ENCODE measurements at regions not wholly inside any gene's neighbourhood (a gene's known extent, or its start where the extent isn't known, plus 50 kb on each side); places are given as distances from the start of the nearest gene placed in this dataset.

DNA sequence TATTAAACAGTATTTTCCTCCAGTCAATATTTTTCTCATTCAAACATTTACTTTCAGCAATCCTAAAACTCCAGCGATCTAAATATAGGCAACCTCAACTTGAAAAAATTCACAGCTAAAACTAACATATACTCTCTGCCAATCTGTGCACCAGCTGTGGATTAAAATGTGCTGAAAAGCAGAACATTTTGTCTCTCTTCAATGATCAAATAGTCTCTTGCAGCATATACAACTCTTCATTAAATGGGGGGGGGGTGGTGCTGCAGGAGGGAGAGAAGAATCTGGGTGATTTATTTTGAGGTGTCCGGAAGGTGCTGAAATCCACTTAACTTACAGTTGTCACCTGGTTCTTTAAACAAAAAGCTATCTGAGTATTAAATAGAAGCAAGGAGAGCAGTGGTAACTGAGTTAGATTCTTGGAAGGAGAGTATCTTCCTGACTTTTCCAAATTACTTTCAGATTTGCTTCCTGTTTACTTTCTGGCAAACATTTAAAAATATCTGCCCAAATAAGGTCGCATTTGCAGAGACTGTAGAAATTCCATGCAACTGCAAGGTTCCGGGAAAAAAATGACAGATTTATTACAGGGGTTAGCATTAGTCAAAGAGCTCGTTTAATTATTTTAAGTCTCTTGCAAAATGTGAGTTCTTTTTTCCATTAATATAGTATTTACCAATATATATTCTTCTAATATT is 904.7 kb upstream of the ACVR2A start:
- DNase-seq = no peak

DNA sequence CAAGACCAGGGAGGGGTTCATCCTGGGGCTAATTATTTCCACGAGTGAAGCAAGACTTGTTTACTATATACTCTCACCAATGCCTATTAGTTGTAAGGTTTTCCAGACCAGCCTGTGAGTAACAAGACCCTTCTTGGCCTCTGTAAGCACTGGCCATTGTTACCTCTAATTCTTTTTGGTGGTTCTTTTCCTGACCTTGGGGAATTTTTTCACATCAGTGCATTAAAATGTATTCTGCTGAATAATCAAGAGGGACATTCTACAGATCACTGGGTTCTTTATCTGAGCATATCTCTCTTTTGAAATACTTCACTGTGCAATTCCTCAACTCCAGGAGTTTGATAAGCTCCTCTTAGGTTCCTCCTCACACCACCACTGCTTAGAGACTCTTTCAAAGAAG is 909.9 kb upstream of the ACVR2A start:
- DNase-seq = no peak

DNA sequence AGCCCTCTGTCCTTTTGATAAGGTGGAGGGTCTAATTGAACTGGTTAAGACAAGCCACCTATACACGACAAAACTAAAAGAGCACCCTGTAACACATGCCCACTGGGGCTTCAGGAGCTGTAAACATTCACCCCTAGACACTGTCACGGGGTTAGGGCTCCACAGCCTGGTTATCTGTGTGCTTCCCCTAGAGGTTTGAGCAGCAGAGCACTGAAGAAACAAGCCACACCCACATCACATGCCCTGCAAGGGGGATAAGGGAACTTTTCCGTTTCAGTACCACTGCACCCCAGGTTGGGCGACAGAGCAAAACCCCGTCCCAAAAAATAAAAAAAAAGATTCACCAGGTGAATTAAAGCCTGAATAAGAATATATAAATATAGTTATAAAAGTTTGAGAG is 913.7 kb upstream of the ACVR2A start:
- no peak for DNase-seq

DNA sequence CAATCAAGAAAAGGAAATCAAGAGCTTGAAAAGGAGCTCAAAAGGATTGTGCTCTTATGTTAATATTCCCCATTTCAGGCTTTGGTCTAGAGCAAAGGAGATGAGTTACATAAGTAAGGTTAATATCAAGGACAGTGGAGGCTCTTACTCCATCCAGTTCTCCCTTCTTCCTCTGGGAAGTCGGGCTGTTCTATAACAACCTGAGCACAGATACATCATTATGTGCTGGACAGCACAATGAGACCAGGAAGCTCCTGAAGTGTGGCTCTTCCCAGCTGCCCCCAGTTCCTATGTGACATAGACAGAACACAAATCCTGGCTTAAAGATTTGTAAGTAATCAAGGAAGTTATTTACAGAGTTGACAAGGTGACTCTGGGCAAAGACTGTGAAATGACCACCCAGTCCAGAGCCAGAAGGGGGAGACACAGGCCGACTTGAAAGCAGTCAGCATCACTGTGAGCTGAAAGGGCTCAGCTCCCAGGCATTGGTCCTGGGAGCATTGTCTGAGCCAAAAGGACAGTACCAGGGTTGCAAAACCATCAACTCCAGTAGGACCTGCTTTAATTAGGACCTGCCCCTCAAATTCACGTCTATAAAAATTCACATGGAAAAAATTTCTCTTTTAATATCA is 917.6 kb upstream of the ACVR2A start:
- DNase-seq = peak; percentile 64

DNA sequence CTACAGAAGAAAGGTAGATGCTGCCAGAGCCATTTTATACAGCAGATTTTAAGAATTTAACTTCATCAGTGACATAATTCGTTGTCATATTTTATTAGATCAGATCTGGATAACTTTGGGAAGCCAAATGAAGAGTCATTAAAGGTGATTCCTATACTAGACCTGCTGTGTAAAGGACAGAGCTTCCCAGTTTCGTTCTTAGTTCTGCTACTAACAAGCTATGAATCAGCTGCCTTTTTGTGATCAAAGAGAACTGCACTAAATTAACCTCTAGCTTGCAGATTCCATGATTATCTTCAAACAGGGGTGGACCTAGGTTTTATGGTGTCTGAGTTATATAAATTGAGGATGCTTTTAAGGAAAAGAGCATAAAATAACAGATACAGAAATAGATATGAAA is 926.5 kb upstream of the ACVR2A start:
- DNase-seq = no peak

DNA sequence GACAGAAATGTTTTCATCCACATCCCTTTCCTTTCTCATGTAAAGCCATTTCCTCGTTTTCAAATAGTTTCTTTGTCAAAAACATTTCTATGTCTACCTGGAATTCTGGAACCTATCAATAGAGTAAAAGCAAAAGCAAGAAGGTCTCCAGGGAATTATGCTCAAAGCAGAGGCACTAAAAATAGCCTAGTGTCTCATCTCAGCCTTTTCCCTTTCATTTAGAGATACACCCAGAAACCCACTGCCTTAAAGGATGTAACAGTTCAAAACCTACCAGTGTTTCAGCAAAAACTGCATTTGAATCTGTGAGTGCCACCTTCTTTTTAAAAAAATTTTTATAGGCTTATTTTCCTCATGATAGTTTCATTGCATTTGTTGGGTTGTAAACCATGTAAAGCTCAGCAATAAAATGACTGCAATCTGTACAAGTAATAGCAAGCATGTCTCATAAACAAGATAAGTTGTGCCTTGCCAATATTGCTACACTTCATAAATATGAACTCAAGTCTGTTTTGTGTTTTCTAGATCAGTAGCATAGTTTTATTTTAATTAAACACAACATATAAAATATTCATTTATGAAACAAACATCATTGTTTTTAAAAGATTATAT is 927.3 kb upstream of the ACVR2A start:
- DNase-seq = no peak

DNA sequence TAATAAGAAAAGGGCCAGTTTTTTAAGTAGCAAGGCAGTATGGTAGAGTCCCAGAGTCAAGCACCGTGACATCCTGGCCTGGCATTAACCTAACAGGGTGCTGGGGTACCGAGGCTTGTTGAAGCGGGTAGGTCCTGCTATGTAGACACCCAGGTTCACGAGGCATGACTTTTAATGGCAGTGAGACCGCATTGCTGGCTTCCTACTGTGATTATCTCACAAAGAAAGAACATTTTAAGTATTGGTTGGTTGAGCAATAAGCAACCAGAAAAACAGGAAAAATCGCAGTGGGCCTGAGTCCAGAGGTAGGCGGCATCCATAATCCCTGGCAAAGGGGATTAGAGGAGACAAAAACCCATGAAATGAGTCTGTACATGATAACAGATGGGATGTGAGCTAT is 927.9 kb upstream of the ACVR2A start:
- no peak for DNase-seq

DNA sequence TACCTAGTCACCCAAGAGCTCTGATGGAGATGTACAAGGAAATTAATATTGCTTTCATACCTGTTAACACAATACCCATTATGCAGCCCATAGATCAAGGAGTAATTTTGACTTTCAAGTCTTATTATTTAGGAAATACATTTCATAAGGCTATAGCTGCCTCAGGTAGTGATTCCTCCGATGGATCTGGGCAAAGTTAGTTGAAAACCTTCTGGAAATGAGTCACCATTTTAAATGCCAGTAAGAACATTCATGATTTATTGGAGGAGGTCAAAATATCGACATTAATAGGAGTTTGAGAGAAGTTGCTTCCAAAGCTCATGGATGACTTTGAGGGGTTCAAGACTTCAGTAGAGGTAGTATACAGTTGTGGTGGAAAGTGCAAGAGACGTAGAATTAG is 931.4 kb upstream of the ACVR2A start:
- DNase-seq = no peak

DNA sequence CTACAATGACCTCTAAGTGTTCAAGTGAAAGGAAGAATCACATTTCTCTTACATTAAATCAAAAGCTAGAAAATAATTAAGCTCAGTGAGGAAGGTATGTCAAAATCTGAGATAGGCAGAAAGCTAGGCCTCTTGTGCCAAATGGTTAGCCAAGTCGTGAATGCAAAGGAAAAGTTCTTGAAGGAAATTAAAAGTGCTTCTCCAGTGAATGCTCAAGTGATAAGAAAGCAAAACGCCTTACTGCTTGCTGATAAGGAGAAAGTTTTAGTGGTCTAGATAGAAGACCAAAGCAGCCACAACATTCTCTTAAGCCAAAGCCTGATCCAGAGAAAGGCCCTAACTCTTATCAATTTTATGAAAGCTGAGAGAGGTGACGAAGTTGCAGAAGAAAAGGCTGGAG is 932.3 kb upstream of the ACVR2A start:
- no peak for DNase-seq

DNA sequence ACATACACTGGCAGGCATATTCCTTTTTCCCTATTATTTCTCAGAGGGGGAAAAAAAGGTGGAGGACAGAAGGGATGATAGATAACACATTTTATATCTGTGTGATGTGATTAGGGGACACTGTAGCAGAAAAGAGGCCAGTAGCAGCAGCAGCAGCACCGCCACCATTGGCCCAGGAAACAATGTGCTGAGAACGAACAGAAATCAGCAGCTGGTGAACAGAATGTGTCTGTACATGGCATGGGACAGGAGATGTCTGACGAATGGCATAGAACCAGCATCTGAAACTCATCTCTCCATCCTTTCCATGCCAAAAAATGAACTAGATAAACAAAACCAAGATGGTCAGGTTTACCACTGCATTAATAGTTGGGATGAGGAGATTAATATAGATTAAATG is 936.1 kb upstream of the ACVR2A start:
- no peak for DNase-seq

DNA sequence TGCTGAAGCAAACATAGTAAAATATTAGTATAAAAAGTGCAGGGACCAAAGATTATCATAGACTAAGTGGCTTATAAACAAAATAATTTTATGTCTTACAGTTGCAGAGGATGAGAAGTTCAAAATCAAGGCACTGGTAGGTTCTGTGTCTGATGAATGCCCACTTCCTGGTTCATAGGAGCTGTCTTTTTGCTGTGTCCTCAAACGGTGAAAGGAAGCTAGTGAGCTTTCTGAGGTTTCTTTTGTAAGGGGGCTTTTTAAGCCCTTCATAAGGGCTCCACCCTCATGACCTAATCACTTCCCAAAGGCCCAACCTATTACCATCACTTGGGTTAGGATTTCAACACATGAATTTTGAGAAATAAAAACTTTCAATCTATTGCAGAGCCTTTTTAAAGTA is 946.7 kb upstream of the ACVR2A start:
- DNase-seq = no peak

DNA sequence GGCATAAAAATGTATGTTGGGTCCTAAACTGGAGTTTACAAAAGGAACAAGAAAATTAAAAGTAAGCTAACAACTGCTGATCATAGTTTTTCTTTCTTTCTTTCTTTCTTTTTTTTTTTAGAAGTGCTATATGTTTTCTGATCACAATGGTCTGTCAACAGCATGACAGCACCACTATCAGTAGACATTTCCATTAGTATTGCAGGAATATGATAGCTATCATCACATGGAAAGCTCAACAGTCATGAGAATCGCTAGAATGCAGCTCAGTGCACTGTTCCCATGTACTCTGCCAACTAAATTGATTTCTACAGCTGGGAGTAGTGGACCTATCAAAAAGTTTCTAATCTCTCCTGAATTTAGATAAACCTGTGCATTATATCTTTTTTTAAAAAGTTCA is 950.3 kb upstream of the ACVR2A start:
- no peak for DNase-seq

DNA sequence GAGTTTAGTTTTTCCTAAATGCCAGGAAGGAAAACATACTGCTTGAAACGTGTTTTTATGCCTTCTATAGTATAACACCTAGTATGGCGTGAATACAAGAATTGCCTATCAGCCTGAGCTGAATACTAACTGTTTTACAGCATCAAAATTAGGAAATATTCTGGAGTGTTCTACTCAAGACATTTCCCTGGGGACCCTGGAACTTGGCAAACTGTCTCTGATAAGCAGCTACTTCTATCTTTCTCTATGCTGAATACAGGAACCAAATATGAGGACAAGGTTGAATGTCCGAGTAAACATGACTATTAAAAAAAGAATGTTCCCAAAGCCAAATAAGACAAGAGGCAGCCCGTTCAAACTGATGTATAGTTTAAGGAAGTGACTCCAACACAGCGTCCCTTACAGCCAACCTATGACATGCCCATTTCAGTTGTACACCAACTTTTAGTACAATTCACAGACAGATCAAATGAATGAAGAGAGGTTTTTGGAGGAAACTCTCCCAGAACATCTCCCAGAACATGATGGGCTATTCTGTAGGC is 951.3 kb upstream of the ACVR2A start:
- DNase-seq = no peak

DNA sequence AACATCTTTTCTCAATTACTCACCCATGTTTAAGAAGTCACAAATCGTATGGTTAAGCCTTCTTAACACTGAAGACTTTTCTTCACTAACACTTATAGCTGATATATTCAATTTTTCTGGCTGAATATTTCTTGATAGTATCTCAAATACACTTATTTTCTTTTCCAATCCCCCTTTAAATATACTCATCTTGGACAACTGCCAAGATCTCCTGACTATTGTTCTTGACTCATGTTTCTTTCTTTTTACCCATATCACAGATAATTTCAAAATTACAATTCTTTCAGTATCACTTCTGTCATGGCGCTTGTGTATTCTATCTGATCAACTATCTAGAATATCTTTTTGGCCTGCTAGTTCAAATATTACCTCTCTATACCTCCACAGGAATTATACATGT is 954.3 kb upstream of the ACVR2A start:
- DNase-seq = no peak

DNA sequence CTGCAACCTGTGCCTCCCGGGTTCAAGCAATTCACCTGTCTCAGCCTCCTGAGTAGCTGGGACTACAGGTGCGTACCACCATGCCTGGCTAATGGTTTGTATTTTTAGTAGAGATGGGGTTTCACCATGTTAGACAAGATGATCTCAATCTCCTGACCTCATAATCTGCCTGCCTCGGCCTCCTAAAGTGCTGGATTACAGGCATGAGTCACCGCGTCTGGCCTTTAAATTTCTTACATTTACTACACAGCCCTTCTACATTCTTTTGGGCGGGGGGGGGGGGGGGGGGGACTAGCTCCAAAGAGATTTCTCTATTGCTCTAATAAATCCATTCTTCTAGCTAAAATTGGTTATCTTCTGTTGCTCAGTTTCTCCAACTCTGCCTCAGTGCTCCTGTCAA is 964.9 kb upstream of the ACVR2A start:
- DNase-seq = no peak

DNA sequence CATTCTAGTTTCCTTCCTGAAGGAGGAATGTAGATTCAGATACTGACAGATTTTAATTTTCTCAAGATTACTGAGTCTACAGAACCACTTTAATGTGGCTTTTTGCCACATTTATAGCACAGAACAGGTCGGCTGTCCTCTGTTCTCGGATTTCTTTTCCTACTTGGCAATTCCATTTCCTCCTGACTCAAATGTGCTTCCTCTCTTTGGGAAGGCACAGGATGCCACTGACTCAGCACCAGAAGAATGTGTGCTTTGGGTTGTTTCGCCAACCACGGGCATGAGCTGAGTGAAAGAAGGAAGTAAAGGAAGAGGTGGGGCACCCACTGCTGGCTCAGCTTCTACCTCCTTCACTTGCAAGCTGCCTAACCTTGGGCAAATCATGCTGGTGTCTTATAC is 970.6 kb upstream of the ACVR2A start:
- no peak for DNase-seq

DNA sequence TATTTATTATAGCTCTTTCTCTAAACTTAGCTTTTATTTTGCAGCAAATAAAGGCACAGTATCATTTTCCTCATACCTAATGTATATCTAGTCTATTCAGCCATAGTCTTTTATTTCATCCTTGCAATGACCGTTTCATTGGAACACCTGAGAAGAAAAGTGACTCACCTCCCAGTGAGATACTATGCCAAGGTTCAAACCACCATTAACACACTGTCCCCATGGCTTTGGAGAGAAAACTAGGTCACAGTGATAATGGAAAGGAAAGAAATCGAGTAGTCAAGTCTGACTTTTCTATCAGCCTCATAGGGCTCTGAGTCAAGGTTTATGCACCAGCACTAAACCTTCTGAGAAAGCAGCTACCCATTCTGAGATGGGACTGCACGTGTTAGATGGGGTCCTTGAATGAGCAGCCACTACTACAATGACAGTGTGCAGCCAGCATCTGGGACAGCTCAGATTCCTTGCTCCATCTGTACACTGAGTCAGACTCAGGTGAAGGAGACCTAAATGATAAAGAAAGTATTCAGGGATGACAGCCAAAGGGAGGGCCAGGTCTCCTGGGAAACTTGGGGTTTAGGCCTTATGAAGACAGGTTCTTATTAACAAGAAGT is 971.1 kb upstream of the ACVR2A start:
- DNase-seq = no peak

DNA sequence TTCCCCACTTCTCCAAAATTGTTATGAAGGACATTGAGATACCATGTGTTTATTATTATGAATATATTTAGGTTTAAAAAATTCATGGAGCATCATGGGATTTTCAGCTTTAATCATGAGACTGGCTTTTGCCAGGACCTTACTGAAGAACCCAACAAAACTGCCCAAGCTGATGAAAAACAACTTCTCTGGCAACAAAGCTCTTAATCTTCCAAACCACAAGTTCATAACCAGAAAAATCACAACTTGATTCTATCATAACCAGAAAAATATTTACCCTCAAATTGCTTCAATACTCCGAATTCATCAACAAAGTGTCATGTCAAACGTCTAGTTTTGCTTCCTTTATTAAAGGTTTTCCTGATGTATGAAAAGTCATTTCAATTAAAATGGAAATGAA is 971.8 kb upstream of the ACVR2A start:
- no peak for DNase-seq

DNA sequence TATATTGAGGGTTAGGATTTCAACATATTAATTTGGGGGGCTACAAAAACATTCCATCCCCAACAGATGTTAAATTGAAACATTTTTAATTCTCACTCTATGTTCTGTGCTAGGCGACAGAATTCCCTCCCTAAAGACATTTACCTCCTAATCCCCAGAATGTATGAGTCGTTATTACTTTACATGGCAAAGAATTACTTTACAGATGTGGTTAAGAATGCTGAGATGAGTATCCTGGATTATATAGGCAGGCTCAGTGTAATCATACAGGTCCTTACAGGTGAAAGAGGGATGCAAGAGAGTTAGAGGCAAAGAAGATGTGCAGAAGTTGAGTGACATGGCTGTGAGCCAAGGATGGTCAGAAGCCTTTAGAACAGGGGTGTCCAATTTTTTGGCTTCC is 974.1 kb upstream of the ACVR2A start:
- no peak for DNase-seq

DNA sequence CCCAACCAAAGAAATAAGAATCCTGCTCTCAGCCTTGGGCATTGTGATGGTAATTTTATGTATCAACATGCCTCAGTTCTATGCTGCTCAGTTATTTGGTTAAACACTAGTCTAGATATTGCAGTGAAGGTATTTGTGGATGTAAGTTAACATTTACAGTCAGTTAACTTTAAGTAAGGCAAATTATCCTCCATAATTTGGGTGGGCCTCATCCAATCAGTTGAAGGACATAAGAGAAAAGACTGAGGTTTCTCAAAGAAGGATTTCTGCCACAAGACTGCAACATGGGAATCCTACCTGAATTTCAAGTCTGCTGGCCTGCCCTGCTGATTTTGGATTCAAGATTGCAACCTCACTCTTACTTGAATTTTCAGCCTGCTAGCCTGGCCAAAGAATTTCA is 975.5 kb upstream of the ACVR2A start:
- DNase-seq = no peak

DNA sequence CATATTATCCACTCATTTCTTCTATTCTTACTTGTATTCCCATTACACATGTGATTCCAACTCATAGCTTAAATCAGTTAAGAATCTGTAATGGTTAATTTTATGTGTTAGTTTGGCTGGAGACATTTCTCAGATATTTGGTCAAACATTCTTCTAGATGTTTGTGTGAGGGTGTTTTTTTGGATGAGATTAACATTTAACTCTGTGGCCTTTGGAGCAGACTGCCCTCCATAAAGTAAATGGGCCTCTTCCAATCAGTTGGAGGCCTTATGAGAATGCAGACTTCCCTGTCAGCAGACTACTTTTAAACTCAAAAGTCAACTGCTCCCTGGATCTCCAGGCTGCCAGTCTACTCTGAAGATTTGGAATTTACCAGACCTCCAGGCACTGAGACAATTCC is 976.8 kb upstream of the ACVR2A start:
- DNase-seq = no peak

DNA sequence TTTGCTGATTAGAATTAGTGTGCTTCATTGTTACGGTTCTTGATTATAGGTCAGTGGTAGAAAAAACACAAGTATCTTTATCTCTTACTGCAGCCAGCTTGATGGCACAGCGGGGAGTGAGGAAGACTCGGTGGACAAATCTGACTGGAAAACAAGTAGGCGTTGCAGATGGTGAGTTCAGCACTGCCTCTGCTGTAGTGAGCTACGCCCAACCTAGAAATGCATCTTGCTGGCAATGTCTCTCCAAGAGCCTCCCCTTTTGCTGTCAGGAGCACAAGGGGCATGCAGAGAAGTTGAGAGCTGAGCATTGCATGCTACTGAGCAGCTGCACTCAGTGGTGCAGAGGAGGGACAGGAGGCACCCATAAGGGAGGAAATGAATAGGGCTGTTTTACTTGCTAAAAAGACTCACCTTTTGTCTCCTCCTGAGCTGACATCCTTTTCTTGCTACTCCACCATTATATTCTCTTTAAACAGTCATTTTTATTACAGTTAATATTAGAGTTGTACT is 977.3 kb upstream of the ACVR2A start:
- DNase-seq = no peak

DNA sequence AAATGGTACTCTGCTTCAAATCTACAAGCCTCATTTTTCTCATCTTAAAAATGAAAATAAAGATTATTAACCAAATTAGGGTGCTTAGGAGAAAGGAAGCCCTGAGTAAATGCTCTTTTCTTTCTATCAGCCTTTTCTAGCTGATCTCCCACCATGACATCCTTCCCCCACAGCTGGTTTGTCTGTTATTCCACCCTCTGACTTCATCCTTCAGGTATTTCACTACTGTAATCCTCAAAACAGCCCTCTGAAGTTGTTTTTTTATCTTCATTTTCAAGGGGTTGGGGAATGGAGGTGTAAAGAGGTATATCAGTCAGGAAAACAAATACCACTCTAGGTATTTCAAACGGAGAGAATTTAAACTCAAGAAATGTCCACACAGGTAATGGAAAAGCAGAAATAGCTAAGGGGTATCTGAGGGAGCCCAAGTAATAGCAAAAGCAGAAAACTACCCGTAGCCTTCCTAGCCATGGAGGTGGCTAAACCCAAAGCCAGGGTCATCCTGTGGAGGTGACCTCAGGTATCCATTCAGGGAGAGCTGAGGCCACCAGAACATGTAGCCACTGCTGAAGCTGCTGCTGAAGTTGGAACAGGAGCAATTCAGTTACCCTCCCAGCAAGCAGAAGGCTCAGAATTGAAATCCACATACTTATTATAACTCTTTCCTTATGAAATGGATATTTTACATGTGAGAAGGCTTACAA is 990.9 kb upstream of the ACVR2A start:
- DNase-seq = no peak
